ENCODE measurements at regions not wholly inside any gene's neighbourhood (a gene's known extent, or its start where the extent isn't known, plus 50 kb on each side); places are given as distances from the start of the nearest gene placed in this dataset.

DNA sequence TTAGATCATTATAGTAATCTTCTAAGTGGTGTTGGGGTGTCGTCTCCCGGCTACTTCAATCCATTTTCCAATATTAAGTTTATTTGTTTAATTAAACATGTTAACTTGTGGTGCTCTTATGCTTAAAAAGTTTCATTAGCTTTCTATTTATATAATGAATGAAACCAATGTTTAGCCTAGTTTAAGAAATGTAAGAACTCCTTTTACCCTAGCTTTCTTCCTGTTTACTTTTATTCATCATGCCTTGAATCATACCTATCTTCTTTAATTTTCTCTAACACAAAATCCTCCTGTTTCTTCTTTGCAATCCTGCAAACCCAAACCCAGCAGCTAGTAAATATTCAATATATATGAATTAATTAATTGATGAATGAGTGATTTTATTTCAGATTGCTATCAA, 1276.7 kb upstream of the PIK3C3 start:
- TF ChIP-seq EZH2 (IDR thresholded peaks at IDR 0.05; ENCODE audit: insufficient read depth, low read length) = no peak
- TF ChIP-seq, protein P1, sequence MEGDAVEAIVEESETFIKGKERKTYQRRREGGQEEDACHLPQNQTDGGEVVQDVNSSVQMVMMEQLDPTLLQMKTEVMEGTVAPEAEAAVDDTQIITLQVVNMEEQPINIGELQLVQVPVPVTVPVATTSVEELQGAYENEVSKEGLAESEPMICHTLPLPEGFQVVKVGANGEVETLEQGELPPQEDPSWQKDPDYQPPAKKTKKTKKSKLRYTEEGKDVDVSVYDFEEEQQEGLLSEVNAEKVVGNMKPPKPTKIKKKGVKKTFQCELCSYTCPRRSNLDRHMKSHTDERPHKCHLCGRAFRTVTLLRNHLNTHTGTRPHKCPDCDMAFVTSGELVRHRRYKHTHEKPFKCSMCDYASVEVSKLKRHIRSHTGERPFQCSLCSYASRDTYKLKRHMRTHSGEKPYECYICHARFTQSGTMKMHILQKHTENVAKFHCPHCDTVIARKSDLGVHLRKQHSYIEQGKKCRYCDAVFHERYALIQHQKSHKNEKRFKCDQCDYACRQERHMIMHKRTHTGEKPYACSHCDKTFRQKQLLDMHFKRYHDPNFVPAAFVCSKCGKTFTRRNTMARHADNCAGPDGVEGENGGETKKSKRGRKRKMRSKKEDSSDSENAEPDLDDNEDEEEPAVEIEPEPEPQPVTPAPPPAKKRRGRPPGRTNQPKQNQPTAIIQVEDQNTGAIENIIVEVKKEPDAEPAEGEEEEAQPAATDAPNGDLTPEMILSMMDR (IDR thresholded peaks at IDR 0.05; ENCODE audit: insufficient read depth, low read depth, low read length) = no peak
